Bronchial epithelial cell (primary cell): ENCODE measurements at regions not wholly inside any gene's neighbourhood (a gene's known extent, or its start where the extent isn't known, plus 50 kb on each side); places are given as distances from the start of the nearest gene placed in this dataset.
"Not testable (repeated sequence)": the region's sequence is repeated elsewhere in the genome, so short reads cannot be mapped to it uniquely, and the experiment has no call there.

Experiments
- DNase-seq: peaks from one replicate; pipeline ENCODE4 v3.0.0-alpha.2; 2010; ENCODE audit warnings: low read depth
- FAIRE-seq: peaks from 2 replicates; lab custom pipeline; 2011; peaks lifted over from hg19 to GRCh38; lab: Jason Lieb, UNC
- H3K27me3 ChIP-seq: 2 replicates; pipeline ENCODE4 v1.5.1; 2011; ENCODE audit warnings: low read length; ENCODE audit not compliant: control insufficient read depth, insufficient read depth
- H3K36me3 ChIP-seq: 2 replicates; pipeline ENCODE4 v1.5.1; 2011; ENCODE audit warnings: low read length; ENCODE audit not compliant: control insufficient read depth, insufficient read depth
- H3K4me3 ChIP-seq: 2 replicates; pipeline ENCODE4 v1.5.1; 2011; ENCODE audit warnings: mild to moderate bottlenecking, low read depth, low read length, control low read depth
- CTCF ChIP-seq: IDR thresholded peaks from 2 replicates; pipeline ENCODE4 v1.5.1; 2011; ENCODE audit warnings: mild to moderate bottlenecking, moderate library complexity, low read length, control low read depth, inconsistent platforms; ENCODE audit not compliant: insufficient read depth, severe bottlenecking

GRCh38 chr5:115423051-115423450 is 121.5 kb downstream of the FEM1C start:
- TF ChIP-seq CTCF, result no peak
- Histone ChIP-seq H3K36me3 (no peaks in the 10 kb centered on the region), H3K4me3 (no peak overlapping the region), H3K27me3 (no peaks in the 10 kb centered on the region)
- FAIRE-seq (no peak), DNase-seq (peak; percentile 79)

GRCh38 chr5:115420812-115421211 is 123.8 kb downstream of the FEM1C start:
- H3K27me3 ChIP-seq, H3K36me3 ChIP-seq, FAIRE-seq, H3K4me3 ChIP-seq, DNase-seq: not testable (repeated sequence)

- no peaks in the 10 kb centered on the region for H3K27me3 ChIP-seq
- no peak for TF ChIP-seq CTCF
- DNase-seq, result peak; percentile 94
- H3K4me3 ChIP-seq, result no peak overlapping the region
- H3K36me3 ChIP-seq, result no peaks in the 10 kb centered on the region
- FAIRE-seq, result peak; percentile 85
Measured at GRCh38 chr5:115419846-115420585, 123.6 kb upstream of the CCDC112 start.

GRCh38 chr5:115418788-115419187 is 122.3 kb upstream of the CCDC112 start:
- H3K36me3 ChIP-seq, result no peaks in the 10 kb centered on the region
- H3K27me3 ChIP-seq, result no peaks in the 10 kb centered on the region
- TF ChIP-seq CTCF, result no peak
- no peak overlapping the region for H3K4me3 ChIP-seq
- DNase-seq, result peak; percentile 43
- no peak for FAIRE-seq

- H3K36me3 ChIP-seq, result no peaks in the 10 kb centered on the region
- no peaks in the 10 kb centered on the region for H3K27me3 ChIP-seq
- no peak for TF ChIP-seq CTCF
- H3K4me3 ChIP-seq, result no peak overlapping the region
- FAIRE-seq, result no peak
- DNase-seq, result no peak
Measured at GRCh38 chr5:115417076-115417475, 120.6 kb upstream of the CCDC112 start.

- no peaks in the 10 kb centered on the region for H3K27me3 ChIP-seq
- no peak overlapping the region for H3K4me3 ChIP-seq
- TF ChIP-seq CTCF, result no peak
- FAIRE-seq (no peak), DNase-seq (peak; percentile 90)
- H3K36me3 ChIP-seq, result no peaks in the 10 kb centered on the region
Measured at GRCh38 chr5:115415143-115415491, 118.7 kb upstream of the CCDC112 start.
